ENCODE measurements at regions not wholly inside any gene's neighbourhood (a gene's known extent, or its start where the extent isn't known, plus 50 kb on each side); places are given as distances from the start of the nearest gene placed in this dataset.

- TF ChIP-seq, protein P1, sequence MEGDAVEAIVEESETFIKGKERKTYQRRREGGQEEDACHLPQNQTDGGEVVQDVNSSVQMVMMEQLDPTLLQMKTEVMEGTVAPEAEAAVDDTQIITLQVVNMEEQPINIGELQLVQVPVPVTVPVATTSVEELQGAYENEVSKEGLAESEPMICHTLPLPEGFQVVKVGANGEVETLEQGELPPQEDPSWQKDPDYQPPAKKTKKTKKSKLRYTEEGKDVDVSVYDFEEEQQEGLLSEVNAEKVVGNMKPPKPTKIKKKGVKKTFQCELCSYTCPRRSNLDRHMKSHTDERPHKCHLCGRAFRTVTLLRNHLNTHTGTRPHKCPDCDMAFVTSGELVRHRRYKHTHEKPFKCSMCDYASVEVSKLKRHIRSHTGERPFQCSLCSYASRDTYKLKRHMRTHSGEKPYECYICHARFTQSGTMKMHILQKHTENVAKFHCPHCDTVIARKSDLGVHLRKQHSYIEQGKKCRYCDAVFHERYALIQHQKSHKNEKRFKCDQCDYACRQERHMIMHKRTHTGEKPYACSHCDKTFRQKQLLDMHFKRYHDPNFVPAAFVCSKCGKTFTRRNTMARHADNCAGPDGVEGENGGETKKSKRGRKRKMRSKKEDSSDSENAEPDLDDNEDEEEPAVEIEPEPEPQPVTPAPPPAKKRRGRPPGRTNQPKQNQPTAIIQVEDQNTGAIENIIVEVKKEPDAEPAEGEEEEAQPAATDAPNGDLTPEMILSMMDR (IDR thresholded peaks at IDR 0.05; ENCODE audit: low read depth, low read length), result no peak
- TF ChIP-seq EZH2phosphoT487 (IDR thresholded peaks at IDR 0.05; ENCODE audit: low read depth), result no peak
These were observed 71.0 kb upstream of the WDR26 start for GRCh38 chr1:224505454-224506093.

All from OCI-LY3 (cell line).